Spleen (tissue), 7 donors: ENCODE measurements at regions not wholly inside any gene's neighbourhood (a gene's known extent, or its start where the extent isn't known, plus 50 kb on each side); places are given as distances from the start of the nearest gene placed in this dataset.

Experiments
- CTCF ChIP-seq, 11 experiments: fragments of 200-600 bp in 7 of 11; fragments of 450-650 bp in 4 of 11; sonication (generic) in 4 of 11; IDR thresholded peaks in 8 of 11; conservative IDR thresholded peaks in 3 of 11; 1 replicate in 7 of 11; 2 replicates in 4 of 11; pipeline versions ENCODE4 v1.4.0 to v1.8.0; 2016 to 2021; ENCODE audit warnings: antibody characterized with exemption in 11 of 11, inconsistent platforms in 4 of 11, mild to moderate bottlenecking in 1 of 11
- POLR2A ChIP-seq, 3 donors: fragments of 450-650 bp; IDR thresholded peaks; one replicate each; pipeline ENCODE4 v1.5.1; 2017; ENCODE audit warnings: antibody characterized with exemption in 3 of 3, mild to moderate bottlenecking in 1 of 3
- POLR2AphosphoS5 ChIP-seq, 3 donors: sonication (generic); formaldehyde crosslinking; IDR thresholded peaks; one replicate each; pipeline ENCODE4 v1.5.1; 2017; ENCODE audit warnings: antibody characterized with exemption in 3 of 3
- donor health status: DM: no; HTN: no; CAD: no; lungs with moderate emphysema.
- donor health status: DM: no; HTN: no; CAD: no.
- donor health status: DM: no; HTN: no; CAD: no.

- no peak for TF ChIP-seq CTCF (IDR thresholded peaks at IDR 0.05 in 8 of 11, conservative IDR thresholded peaks at IDR 0.05 in 3 of 11)
- no peak for TF ChIP-seq POLR2A (IDR thresholded peaks at IDR 0.05)
- TF ChIP-seq POLR2AphosphoS5 (IDR thresholded peaks at IDR 0.05): no peak
Measured at GRCh38 chr10:128739930-128740329, 613.7 kb upstream of the MKI67 start.
